SK-N-MC (cell line): ENCODE measurements at regions not wholly inside any gene's neighbourhood (a gene's known extent, or its start where the extent isn't known, plus 50 kb on each side); places are given as distances from the start of the nearest gene placed in this dataset.

Experiments used
- DNase-seq: peaks from one replicate; pipeline ENCODE4 v3.0.0-alpha.2; 2011; ENCODE audit warnings: low read depth, low spot score
- H3K27ac ChIP-seq: fragments of 200-600 bp; sonication (generic); 2 replicates; pipeline ENCODE4 v1.5.1; 2016; ENCODE audit warnings: mixed run types
- H3K36me3 ChIP-seq: fragments of 200-600 bp; sonication (generic); 2 replicates; pipeline ENCODE4 v1.6.1; 2017; ENCODE audit warnings: antibody characterized with exemption, low read length, mixed read lengths; ENCODE audit not compliant: insufficient read depth
- H3K4me3 ChIP-seq: fragments of 200-600 bp; sonication (generic); 2 replicates; pipeline ENCODE4 v1.5.1; 2016
- H3K9ac ChIP-seq: fragments of 200-600 bp; sonication (generic); 2 replicates; pipeline ENCODE4 v1.8.0; 2017; ENCODE audit warnings: mixed run types, mixed read lengths; ENCODE audit not compliant: insufficient read length
- H3K9me3 ChIP-seq: fragments of 200-600 bp; sonication (generic); 2 replicates; pipeline ENCODE4 v1.6.1; 2017; ENCODE audit warnings: low read depth, mild to moderate bottlenecking, antibody characterized with exemption, low read length, moderate library complexity, mixed read lengths
- EZH2 ChIP-seq: fragments of 200-600 bp; sonication (generic); IDR thresholded peaks from one replicate; pipeline ENCODE4 v1.6.1; 2017; ENCODE audit warnings: antibody characterized with exemption
- FOXP2 ChIP-seq: optimal IDR thresholded peaks from 2 replicates; pipeline ENCODE3; 2011; ENCODE audit warnings: mild to moderate bottlenecking, moderate library complexity; ENCODE audit not compliant: insufficient read depth; ENCODE audit errors: extremely low read length, control extremely low read depth
- POLR2AphosphoS5 ChIP-seq: IDR thresholded peaks from 2 replicates; pipeline ENCODE4 v1.6.1; 2012; ENCODE audit warnings: mild to moderate bottlenecking, low read depth, low read length, borderline replicate concordance

DNA sequence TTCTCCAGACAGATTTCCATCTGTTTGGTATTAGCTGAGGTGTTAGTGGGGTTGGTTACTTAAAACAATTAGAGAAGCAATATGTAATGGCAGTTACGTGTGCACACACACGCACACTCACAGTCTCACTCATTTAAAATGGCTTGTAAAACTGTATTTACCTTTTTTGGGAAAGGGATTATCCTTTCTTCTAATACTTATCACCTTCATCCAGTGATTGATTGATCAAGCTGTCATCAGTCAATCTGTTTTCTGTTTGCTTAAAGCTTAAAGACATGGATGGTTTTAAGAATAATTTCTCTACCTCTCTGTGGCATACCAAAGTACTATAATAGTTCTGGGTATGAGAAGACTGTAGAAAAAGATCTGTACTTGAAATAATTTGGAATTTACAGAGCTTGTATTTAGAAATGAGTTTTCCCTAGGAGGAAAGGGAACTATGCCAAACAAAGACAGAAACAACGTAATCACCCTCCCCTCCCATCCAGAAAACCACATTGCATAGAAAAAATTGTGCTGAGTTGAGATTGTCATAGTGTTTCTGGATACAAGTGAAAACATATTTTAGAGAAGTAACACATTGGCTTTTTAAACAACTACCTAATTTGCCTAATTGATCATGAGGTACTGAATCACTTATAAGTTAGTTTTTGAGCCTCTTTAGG, 455.8 kb downstream of the PCNX1 start:
- Histone ChIP-seq H3K36me3 (peaks cover 15% of the 10 kb centered on the region), H3K9me3 (no peaks in the 10 kb centered on the region), H3K9ac (peak overlapping the region; percentile 80), H3K4me3 (peak overlapping the region; percentile 67), H3K27ac (peak overlapping the region; percentile 97)
- TF ChIP-seq POLR2AphosphoS5 (no peak), FOXP2 (no peak), EZH2 (no peak)
- peak; percentile 77 for DNase-seq

DNA sequence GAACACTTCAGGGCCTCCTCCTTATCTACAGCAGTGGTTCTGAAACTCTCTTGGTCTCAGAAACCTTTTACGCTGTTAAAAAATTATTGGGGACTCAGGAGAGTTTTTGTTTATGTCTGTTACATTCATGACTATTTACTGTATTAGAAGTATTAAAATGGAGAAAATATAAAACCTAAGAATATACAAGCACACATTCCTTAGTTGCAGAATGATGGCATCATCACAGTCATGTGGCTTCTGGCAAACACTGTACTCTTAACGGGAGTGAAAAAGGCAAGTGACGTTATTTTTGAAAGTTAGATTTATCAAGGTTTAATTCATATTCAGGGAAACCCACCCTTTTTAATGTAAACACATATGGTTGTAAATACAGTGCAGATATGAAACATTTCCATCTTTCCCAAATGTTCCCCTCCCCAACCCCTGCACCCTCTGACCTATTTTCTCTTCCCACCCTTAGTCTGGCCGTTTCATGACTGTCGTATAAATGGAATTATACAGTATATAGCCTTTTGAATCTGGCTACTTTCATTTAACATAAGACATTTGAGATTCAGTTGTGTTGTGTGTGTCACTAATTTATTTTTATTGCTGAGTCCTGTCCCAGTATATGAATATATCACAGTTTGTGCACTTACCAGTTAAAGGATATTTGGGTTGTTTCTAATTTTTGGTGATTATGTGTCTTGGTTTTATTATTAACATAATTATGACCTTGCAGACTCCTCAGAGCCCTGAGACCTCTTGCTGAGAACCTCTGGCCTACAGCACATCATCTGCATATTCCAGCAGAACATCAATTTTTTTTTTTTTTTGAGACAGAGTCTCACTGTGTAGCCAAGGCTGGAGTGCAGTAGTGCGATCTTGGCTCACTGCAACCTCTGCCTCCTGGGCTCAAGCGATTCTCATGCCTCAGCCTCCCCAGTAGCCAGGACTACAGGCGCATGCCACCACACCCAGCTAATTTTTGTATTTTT, 457.0 kb downstream of the PCNX1 start:
- TF ChIP-seq EZH2 (no peak), POLR2AphosphoS5 (no peak), FOXP2 (no peak)
- Histone ChIP-seq H3K4me3 (peak overlapping the region; percentile 67), H3K9ac (peak overlapping the region; percentile 80), H3K27ac (peak overlapping the region; percentile 97), H3K36me3 (peaks cover 7% of the 10 kb centered on the region; the same call in 1 of the 2 replicates), H3K9me3 (no peaks in the 10 kb centered on the region)
- no peak for DNase-seq

DNA sequence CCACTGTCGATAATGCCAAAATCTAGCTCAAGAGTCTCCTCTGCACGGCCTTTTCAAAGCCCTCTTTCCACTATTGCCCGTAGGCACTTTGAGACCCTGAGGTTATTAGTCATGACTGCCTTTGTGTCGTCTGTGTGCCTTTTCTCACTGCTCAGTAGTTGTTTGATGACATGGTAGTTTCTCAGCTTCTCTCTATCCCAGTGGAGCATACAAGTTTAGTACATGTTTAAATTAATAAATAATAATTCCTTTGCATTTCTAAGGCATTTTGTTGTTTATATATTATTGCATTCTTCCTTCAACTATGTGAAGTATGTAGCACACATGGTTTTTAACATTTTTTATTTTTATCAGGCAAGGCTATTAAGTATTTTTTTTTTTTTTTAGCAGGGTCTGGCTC, 458.1 kb downstream of the PCNX1 start:
- Histone ChIP-seq H3K9ac (peak overlapping the region; percentile 41), H3K27ac (peak overlapping the region; percentile 97), H3K36me3 (peaks cover 7% of the 10 kb centered on the region; the same call in 1 of the 2 replicates), H3K4me3 (no peak overlapping the region; the same call in 1 of the 2 replicates), H3K9me3 (no peaks in the 10 kb centered on the region)
- TF ChIP-seq EZH2 (no peak), POLR2AphosphoS5 (no peak), FOXP2 (no peak)
- DNase-seq = no peak

DNA sequence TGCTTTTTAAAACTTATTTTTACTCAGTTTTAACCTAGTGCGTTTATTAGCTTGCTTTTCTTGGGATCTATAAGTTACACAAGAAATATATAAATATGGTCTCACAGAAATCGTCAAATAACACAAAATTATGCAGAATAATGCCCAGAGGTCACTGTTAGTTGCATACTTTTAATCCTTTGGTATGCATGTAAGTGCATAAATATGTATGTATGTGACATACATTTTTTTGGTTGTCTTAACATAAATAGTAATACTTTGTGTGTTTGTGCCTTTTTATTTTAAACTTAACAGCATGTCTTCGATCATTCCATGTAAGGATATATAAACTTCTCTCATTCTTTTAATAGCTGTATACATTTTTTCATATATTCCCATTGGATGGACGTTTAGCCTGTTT, 459.6 kb downstream of the PCNX1 start:
- Histone ChIP-seq H3K36me3 (peaks cover 4% of the 10 kb centered on the region; the same call in 1 of the 2 replicates), H3K9ac (no peak overlapping the region), H3K27ac (peak overlapping the region; percentile 97), H3K9me3 (no peaks in the 10 kb centered on the region), H3K4me3 (peak overlapping the region; percentile 1; the same call in 1 of the 2 replicates)
- no peak for DNase-seq
- TF ChIP-seq EZH2 (no peak), FOXP2 (no peak), POLR2AphosphoS5 (no peak)

DNA sequence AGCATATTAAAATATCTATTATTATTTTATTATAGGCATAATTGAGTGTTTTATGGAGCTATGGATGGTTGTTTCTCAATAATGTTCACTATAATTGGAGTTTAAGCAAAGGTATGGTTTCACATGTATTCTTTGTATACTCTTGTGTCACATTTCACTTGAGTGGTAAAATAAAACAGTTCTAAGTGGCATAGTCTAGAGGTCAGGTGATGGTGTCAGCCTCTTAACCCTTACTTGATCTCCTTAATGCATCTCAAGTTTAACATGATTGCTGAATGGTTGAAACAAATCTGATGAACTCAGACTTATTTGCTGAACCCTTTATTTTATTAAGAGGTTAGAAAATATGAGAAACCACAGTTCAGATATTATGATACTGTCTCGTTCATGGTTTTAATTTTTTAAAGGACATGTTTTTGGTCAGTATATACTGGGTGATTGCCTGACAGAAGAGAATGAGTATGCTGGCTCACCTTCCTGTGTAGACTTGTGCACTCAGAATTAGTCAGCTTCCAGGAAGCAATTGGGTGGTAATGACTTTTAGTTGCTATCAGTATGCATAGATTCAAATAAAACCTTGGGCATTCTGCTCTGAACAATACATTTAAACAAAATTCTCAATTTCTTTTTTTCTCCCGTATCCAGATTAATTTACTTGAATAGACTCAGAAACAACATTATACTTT, 464.6 kb downstream of the PCNX1 start:
- TF ChIP-seq FOXP2 (no peak), EZH2 (no peak), POLR2AphosphoS5 (no peak)
- DNase-seq = no peak
- Histone ChIP-seq H3K9me3 (peaks cover 9% of the 10 kb centered on the region; the same call in 1 of the 2 replicates), H3K9ac (no peak overlapping the region), H3K4me3 (0 out of 2 replicates have a peak overlapping the region, but pooled peaks have one; percentile 14), H3K36me3 (peaks cover 17% of the 10 kb centered on the region), H3K27ac (peak overlapping the region; percentile 86)

DNA sequence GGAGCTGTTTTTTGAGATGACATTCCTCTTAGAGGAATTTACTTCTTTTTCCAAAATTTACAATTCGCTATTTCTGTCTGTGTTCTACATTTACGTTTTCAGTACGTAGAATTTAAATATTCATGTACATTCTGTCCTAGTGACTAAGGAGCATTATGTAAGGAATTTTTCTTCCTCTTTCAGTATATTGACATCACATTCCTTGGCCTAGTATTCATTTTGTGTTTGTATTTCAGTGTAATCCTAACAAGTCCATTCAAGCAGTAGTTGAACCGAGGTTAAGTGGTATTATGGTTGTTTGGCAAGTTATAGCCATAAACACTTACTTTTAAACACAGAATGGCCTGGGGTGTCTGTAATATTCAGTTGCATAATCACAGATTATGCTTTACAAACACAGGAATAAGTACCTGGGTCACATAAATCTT, 465.2 kb downstream of the PCNX1 start:
- TF ChIP-seq FOXP2 = no peak
- TF ChIP-seq POLR2AphosphoS5 = no peak
- TF ChIP-seq EZH2 = no peak
- Histone ChIP-seq H3K9ac (no peak overlapping the region), H3K9me3 (peaks cover 9% of the 10 kb centered on the region; the same call in 1 of the 2 replicates), H3K27ac (peak overlapping the region; percentile 86), H3K36me3 (peaks cover 17% of the 10 kb centered on the region), H3K4me3 (0 out of 2 replicates have a peak overlapping the region, but pooled peaks have one; percentile 14)
- no peak for DNase-seq

DNA sequence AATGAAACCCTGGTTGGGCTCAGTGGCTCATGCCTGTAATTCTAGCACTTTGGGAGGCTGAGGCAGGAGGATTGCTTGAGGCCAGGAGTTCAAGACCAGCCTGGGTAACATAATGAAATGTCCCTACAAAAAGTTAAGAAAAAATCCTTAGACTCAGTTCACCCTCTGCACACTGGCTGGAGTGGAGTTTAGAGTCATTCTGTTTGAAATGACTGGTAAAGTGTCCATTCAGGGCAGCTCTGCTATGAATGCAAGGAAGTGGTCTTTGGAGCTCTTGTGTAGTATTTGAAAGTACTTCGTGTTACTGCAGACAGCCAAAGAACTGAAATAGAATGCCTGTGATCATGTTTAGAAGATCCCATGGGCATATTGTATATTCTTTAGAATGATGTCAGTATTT, 466.5 kb downstream of the PCNX1 start:
- no peak for DNase-seq
- peaks cover 14% of the 10 kb centered on the region; the same call in 1 of the 2 replicates for H3K9me3 ChIP-seq
- no peak overlapping the region for H3K27ac ChIP-seq
- peaks cover 21% of the 10 kb centered on the region for H3K36me3 ChIP-seq
- no peak overlapping the region for H3K9ac ChIP-seq
- TF ChIP-seq FOXP2 (no peak), POLR2AphosphoS5 (no peak), EZH2 (no peak)
- H3K4me3 ChIP-seq = no peak overlapping the region
